ENCODE measurements at regions not wholly inside any gene's neighbourhood (a gene's known extent, or its start where the extent isn't known, plus 50 kb on each side); places are given as distances from the start of the nearest gene placed in this dataset.

DNA sequence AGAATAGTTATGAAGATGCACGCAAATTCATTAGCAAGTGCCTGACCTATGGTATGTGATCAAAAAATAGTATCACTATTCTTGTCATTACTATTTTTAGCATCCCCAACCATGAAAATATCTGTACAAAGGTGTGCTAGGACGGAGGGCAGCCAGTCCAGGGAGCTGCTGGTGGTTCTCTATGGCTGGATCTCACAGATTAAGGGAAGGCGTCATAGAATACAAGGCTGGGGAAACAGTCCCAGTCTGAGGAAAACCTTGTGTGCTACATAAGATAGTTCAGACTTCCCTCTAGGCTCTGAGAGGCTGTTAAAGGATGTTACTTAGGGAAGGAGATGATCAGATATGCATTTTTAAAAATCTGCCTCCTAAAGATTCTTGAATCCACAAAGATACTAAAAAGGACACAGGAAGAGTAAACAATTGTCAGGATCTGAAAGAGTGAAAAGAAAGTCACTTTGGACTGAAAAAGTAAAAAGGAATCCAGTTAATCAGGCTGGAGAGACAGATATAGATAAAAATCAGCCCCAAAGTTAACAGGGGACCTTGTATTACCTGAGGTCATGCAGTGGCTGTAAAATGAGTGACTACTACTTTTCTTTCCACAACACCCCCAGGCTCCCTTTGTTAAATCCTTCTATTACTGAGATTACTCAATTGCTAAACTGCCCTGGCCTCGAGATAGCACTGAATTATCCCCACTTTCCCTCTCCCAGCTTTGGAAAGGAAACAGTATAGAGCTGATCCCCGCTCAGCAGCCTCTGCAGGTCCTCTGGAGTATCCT is 108.6 kb downstream of the MAB21L3 start:
- Mint-ChIP-seq H3K9me3 (no peaks in the 10 kb centered on the region), H3K4me3 (no peak overlapping the region), H3K4me1 (no peaks in the 10 kb centered on the region), H3K27me3 (peaks cover 0 to 2% of the 10 kb centered on the region in 2 donors), H3K36me3 (no peaks in the 10 kb centered on the region), H3K27ac (no peak overlapping the region)
- no peak overlapping the region for H3K27ac ChIP-seq (ENCODE audit: low read depth, low read length)
- no peak for DNase-seq
- CTCF ChIA-PET, result interaction anchor here (1.0 kb wide), 1 partner anchor 265 kb away, joined by 4 read pairs; no protein-coding TSS in a partner anchor
- H3K4me3 ChIP-seq (ENCODE audit: low read length), result no peak overlapping the region
- no peaks in the 10 kb centered on the region for H3K4me1 ChIP-seq (ENCODE audit: insufficient read depth, low read length)
- no peaks in the 10 kb centered on the region for H3K27me3 ChIP-seq (ENCODE audit: insufficient read depth, low read length, poor library complexity, severe bottlenecking)
- POLR2A ChIA-PET, result no interaction called here
- no peaks in the 10 kb centered on the region for H3K36me3 ChIP-seq (ENCODE audit: insufficient read depth, low read length)
- no peaks in the 10 kb centered on the region for H3K9me3 ChIP-seq (ENCODE audit: low read length)

DNA sequence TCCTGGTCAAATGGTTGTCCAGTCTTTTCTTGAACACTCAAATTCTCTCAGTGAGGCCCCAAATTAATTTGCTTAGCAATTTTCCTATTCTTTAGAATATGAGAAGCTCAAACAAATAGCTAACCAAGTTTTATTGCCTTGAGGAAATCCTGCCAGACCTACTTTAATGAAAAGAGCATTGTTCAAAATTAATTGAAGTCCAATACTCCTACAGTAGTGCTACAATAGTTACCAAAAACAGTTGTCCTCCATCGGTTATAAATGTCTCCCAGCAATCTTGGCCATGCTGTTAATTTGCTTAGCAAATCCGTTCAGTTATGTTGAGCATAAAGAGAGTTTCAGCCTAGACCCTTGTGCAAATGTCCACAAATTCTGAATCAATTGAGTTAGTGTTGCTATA is 112.9 kb downstream of the MAB21L3 start:
- no peaks in the 10 kb centered on the region for H3K9me3 ChIP-seq (ENCODE audit: low read length)
- no peaks in the 10 kb centered on the region for H3K27me3 ChIP-seq (ENCODE audit: insufficient read depth, low read length, poor library complexity, severe bottlenecking)
- H3K36me3 ChIP-seq (ENCODE audit: insufficient read depth, low read length), result no peaks in the 10 kb centered on the region
- no peaks in the 10 kb centered on the region for H3K4me1 ChIP-seq (ENCODE audit: insufficient read depth, low read length)
- no peak for DNase-seq
- CTCF ChIA-PET, result interaction anchor here (0.8 to 2.4 kb wide), 2 partner anchors 10 to 262 kb away, joined by 3 to 6 read pairs; no protein-coding TSS in a partner anchor
- no peak overlapping the region for H3K4me3 ChIP-seq (ENCODE audit: low read length)
- Mint-ChIP-seq H3K4me3 (no peak overlapping the region), H3K27me3 (peaks cover 5 to 14% of the 10 kb centered on the region in 2 donors), H3K27ac (peak overlapping the region in 1 of 8 donors; percentile 17), H3K9me3 (peaks cover 0 to 1% (median 0%) of the 10 kb centered on the region in 5 donors), H3K4me1 (no peaks in the 10 kb centered on the region), H3K36me3 (no peaks in the 10 kb centered on the region)
- POLR2A ChIA-PET, result interaction anchor here (0.8 kb wide), 1 partner anchor 73 kb away, joined by 3 read pairs; no protein-coding TSS in a partner anchor
- H3K27ac ChIP-seq (ENCODE audit: low read depth, low read length), result no peak overlapping the region

DNA sequence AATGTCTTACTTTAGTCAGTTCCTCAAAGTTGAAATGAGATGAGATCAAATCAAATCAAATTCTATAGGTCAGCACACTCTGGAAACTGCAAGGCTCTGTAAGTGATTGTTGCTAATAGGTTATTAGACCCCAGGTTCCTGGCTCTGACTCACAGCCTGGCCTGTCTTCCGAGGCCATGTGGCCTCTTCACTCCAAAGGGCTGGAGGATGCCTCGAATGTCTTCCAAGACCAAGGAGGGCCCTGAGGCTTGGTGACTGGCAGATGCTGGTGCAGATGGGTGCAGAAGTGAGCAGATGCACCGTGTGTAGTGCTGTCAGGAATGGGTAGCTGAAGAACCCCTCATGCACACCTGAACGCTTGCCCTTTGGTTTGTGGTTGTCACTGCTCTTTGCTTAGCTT is 113.4 kb downstream of the MAB21L3 start:
- H3K4me1 Mint-ChIP-seq, result no peaks in the 10 kb centered on the region
- no peaks in the 10 kb centered on the region for H3K27me3 ChIP-seq (ENCODE audit: insufficient read depth, low read length, poor library complexity, severe bottlenecking)
- no peak overlapping the region for H3K4me3 ChIP-seq (ENCODE audit: low read length)
- no peaks in the 10 kb centered on the region for H3K36me3 ChIP-seq (ENCODE audit: insufficient read depth, low read length)
- H3K27ac ChIP-seq (ENCODE audit: low read depth, low read length), result no peak overlapping the region
- CTCF ChIA-PET, result interaction anchor here (2.4 kb wide), 1 partner anchor 261 kb away, joined by 6 read pairs; no protein-coding TSS in a partner anchor
- peaks cover 5 to 14% of the 10 kb centered on the region in 2 donors for H3K27me3 Mint-ChIP-seq
- no peaks in the 10 kb centered on the region for H3K36me3 Mint-ChIP-seq
- H3K27ac Mint-ChIP-seq, result no peak overlapping the region
- H3K4me1 ChIP-seq (ENCODE audit: insufficient read depth, low read length), result no peaks in the 10 kb centered on the region
- POLR2A ChIA-PET, result interaction anchor here (0.8 kb wide), 1 partner anchor 74 kb away, joined by 3 read pairs; no protein-coding TSS in a partner anchor
- H3K4me3 Mint-ChIP-seq, result no peak overlapping the region
- DNase-seq, result no peak
- H3K9me3 ChIP-seq (ENCODE audit: low read length), result no peaks in the 10 kb centered on the region
- H3K9me3 Mint-ChIP-seq, result peaks cover 0 to 1% (median 0%) of the 10 kb centered on the region in 5 donors

DNA sequence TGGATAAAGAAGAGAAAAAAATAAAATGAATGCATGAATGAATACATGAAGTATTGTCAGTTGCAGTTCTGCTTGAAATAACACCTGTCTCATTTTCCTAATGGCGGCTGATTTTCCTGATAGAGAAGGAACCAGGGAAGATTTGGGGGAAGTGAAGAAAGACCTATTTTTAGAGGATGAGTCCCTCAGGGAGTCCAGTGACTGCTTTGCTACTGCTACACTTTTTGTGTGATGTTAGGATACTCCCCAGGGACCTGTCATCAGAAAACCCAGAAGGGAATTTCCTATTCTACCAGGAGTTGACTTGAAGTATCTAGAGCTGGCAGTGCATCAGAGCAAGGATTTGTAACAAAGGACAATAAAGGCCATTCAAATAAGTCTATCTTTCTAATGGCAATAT is 114.8 kb downstream of the MAB21L3 start:
- no peak overlapping the region for H3K4me3 ChIP-seq (ENCODE audit: low read length)
- H3K27ac ChIP-seq (ENCODE audit: low read depth, low read length), result no peak overlapping the region
- POLR2A ChIA-PET, result no interaction called here
- CTCF ChIA-PET, result no interaction called here
- Mint-ChIP-seq H3K4me1 (peaks cover 3 to 10% (median 5%) of the 10 kb centered on the region in 3 donors), H3K9me3 (peaks cover 0 to 1% (median 0%) of the 10 kb centered on the region in 5 donors), H3K27ac (peak overlapping the region in 1 of 8 donors; percentile 18), H3K27me3 (peaks cover 5 to 14% of the 10 kb centered on the region in 2 donors), H3K4me3 (no peak overlapping the region), H3K36me3 (no peaks in the 10 kb centered on the region)
- H3K36me3 ChIP-seq (ENCODE audit: insufficient read depth, low read length), result no peaks in the 10 kb centered on the region
- H3K9me3 ChIP-seq (ENCODE audit: low read length), result no peaks in the 10 kb centered on the region
- no peaks in the 10 kb centered on the region for H3K4me1 ChIP-seq (ENCODE audit: insufficient read depth, low read length)
- DNase-seq, result no peak
- no peaks in the 10 kb centered on the region for H3K27me3 ChIP-seq (ENCODE audit: insufficient read depth, low read length, poor library complexity, severe bottlenecking)

DNA sequence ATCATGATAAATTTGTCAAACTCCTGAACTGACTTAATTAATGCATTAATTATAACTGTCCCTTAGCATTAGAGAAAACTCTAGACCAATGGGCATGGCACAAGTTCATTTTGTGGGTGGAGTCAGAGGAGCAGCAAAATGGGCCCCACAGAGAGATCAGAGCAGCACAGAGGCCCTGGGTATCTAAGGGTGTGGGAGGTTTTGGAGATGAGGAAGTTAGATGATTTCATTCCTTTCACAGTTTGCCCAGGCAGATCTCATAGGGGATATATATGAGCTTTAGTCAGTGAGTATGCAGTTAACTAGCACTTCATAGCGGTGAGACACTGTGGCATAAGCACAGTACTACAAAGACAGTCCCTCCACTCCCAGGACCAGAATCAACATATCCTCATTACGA is 117.3 kb downstream of the MAB21L3 start:
- ChIA-PET CTCF (interaction anchor here (0.8 kb wide), 1 partner anchor 14 kb away, joined by 3 read pairs; no protein-coding TSS in a partner anchor), POLR2A (no interaction called here)
- Histone ChIP-seq H3K27me3 (ENCODE audit: insufficient read depth, low read length, poor library complexity, severe bottlenecking) (no peaks in the 10 kb centered on the region), H3K9me3 (ENCODE audit: low read length) (no peaks in the 10 kb centered on the region), H3K4me1 (ENCODE audit: insufficient read depth, low read length) (peaks cover 8% of the 10 kb centered on the region), H3K27ac (ENCODE audit: low read depth, low read length) (no peak overlapping the region), H3K4me3 (ENCODE audit: low read length) (no peak overlapping the region), H3K36me3 (ENCODE audit: insufficient read depth, low read length) (no peaks in the 10 kb centered on the region)
- Mint-ChIP-seq H3K9me3 (peaks cover 0 to 1% (median 0%) of the 10 kb centered on the region in 5 donors), H3K27ac (no peak overlapping the region), H3K4me3 (no peak overlapping the region), H3K4me1 (peaks cover 7 to 15% (median 12%) of the 10 kb centered on the region in 3 donors), H3K27me3 (peaks cover 7 to 14% of the 10 kb centered on the region in 2 donors), H3K36me3 (no peaks in the 10 kb centered on the region)
- no peak for DNase-seq

DNA sequence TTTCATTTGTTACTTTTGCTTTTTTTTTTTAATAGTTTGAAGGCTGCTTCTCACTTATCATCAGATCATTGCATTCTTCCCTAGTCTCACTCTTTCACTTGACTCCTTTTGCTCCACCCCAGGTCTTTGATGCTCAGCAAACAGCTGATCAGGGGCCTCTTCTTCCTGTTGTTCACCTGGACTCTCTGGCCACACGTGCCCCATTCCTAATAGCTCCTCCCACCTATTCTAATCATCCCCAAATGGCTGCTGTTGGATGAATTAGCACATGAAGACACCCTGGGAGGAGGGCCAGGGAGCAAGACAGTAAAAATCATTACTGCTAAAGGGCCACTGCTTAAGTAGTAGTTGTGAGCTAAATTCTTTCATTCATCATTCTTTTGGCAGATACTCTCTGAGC is 119.5 kb downstream of the MAB21L3 start:
- CTCF ChIA-PET, result interaction anchor here (0.7 to 1.1 kb wide), 2 partner anchors 9 to 255 kb away, joined by 3 read pairs; no protein-coding TSS in a partner anchor
- peak overlapping the region in 2 of 8 donors; percentile 8 to 10 for H3K27ac Mint-ChIP-seq
- POLR2A ChIA-PET, result no interaction called here

DNA sequence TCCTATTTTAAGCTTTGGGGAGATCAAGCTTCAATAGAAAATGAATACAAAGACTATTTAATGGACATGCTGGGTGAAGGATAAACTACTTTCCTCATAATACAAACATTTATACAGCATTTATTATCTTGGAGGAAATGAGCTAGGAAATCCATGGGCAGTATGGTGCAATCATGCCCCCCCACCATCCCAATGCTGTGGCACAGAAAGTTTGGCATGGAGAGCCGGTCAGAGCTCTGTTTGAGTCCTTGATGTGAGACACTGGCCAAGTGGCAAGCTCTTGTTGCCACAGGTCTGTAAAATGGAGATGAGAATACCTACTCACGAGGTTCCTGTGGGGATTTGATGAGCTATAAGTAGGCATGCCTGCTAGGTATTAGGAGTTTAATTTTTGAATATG is 120.6 kb downstream of the MAB21L3 start:
- peaks cover 8% of the 10 kb centered on the region for H3K4me1 ChIP-seq (ENCODE audit: insufficient read depth, low read length)
- Mint-ChIP-seq H3K4me3 (no peak overlapping the region), H3K9me3 (peaks cover 0 to 1% (median 0%) of the 10 kb centered on the region in 5 donors), H3K27me3 (peaks cover 3 to 7% of the 10 kb centered on the region in 2 donors), H3K36me3 (no peaks in the 10 kb centered on the region), H3K27ac (peak overlapping the region in 1 of 8 donors; percentile 52), H3K4me1 (peaks cover 7 to 15% (median 12%) of the 10 kb centered on the region in 3 donors)
- no peaks in the 10 kb centered on the region for H3K36me3 ChIP-seq (ENCODE audit: insufficient read depth, low read length)
- POLR2A ChIA-PET, result no interaction called here
- no peak overlapping the region for H3K27ac ChIP-seq (ENCODE audit: low read depth, low read length)
- no peak for DNase-seq
- H3K27me3 ChIP-seq (ENCODE audit: insufficient read depth, low read length, poor library complexity, severe bottlenecking), result no peaks in the 10 kb centered on the region
- no peaks in the 10 kb centered on the region for H3K9me3 ChIP-seq (ENCODE audit: low read length)
- CTCF ChIA-PET, result interaction anchor here (1.2 to 1.3 kb wide), 2 partner anchors 9 to 253 kb away, joined by 3 to 12 read pairs; no protein-coding TSS in a partner anchor
- H3K4me3 ChIP-seq (ENCODE audit: low read length), result no peak overlapping the region

More for the DNA sequence above, 119.5 kb downstream of the MAB21L3 start:
- no peaks in the 10 kb centered on the region for H3K27me3 ChIP-seq (ENCODE audit: insufficient read depth, low read length, poor library complexity, severe bottlenecking)
- H3K4me1 Mint-ChIP-seq, result peaks cover 7 to 15% (median 12%) of the 10 kb centered on the region in 3 donors
- no peaks in the 10 kb centered on the region for H3K36me3 Mint-ChIP-seq
- no peaks in the 10 kb centered on the region for H3K36me3 ChIP-seq (ENCODE audit: insufficient read depth, low read length)
- no peak for DNase-seq
- peaks cover 0 to 1% (median 0%) of the 10 kb centered on the region in 5 donors for H3K9me3 Mint-ChIP-seq
- H3K9me3 ChIP-seq (ENCODE audit: low read length), result no peaks in the 10 kb centered on the region
- H3K4me3 Mint-ChIP-seq, result no peak overlapping the region
- H3K27ac ChIP-seq (ENCODE audit: low read depth, low read length), result no peak overlapping the region
- peaks cover 8% of the 10 kb centered on the region for H3K4me1 ChIP-seq (ENCODE audit: insufficient read depth, low read length)
- H3K27me3 Mint-ChIP-seq, result peaks cover 3 to 14% of the 10 kb centered on the region in 2 donors
- no peak overlapping the region for H3K4me3 ChIP-seq (ENCODE audit: low read length)

DNA sequence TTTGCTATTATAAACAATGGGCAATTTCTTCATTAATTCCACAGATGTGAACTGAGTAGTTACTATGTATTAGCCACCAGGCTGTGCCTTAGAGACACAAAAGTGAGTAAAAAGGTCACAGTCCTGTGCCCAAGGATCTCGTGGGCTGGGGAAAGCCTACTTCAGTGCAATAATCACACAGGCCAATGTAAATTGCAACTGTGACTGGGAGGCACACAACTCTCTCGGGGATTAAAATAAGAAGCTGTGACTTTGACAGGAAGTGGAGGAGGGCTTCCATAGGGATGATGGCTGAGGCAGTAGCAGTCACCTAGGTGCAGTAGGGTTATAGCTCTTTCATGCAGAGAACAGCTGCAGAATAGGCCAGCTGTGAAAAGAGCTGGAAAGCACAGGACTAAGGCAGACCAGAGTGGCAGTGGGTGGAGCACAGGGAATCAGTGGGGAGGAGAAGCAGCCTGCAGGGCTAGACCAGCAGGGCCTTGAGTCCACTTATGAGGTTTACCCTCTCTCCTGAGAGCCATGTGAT is 121.9 kb downstream of the MAB21L3 start:
- Mint-ChIP-seq H3K27me3 (peaks cover 2 to 3% of the 10 kb centered on the region in 2 donors), H3K9me3 (no peaks in the 10 kb centered on the region)

More for the DNA sequence above, 121.9 kb downstream of the MAB21L3 start:
- H3K9me3 ChIP-seq (ENCODE audit: low read length), result no peaks in the 10 kb centered on the region
- Mint-ChIP-seq H3K36me3 (no peaks in the 10 kb centered on the region), H3K4me3 (no peak overlapping the region), H3K4me1 (peaks cover 7 to 15% (median 12%) of the 10 kb centered on the region in 3 donors), H3K27ac (peak overlapping the region in 3 of 8 donors; percentile 21 to 24 (median 22))
- H3K36me3 ChIP-seq (ENCODE audit: insufficient read depth, low read length), result no peaks in the 10 kb centered on the region
- POLR2A ChIA-PET, result no interaction called here
- H3K4me1 ChIP-seq (ENCODE audit: insufficient read depth, low read length), result peaks cover 8% of the 10 kb centered on the region
- no peak overlapping the region for H3K4me3 ChIP-seq (ENCODE audit: low read length)
- H3K27me3 ChIP-seq (ENCODE audit: insufficient read depth, low read length, poor library complexity, severe bottlenecking), result no peaks in the 10 kb centered on the region
- peak in 2 of 5 donors; percentile 18 to 41 for DNase-seq
- no peak overlapping the region for H3K27ac ChIP-seq (ENCODE audit: low read depth, low read length)
- CTCF ChIA-PET, result interaction anchor here (0.7 to 1.3 kb wide), 5 partner anchors 93 to 252 kb away, joined by 3 to 5 read pairs (median 3); no protein-coding TSS in a partner anchor

All from CD8-positive, alpha-beta memory T cell (primary cell).